Psoas muscle (tissue), 7 donors: ENCODE measurements at regions not wholly inside any gene's neighbourhood (a gene's known extent, or its start where the extent isn't known, plus 50 kb on each side); places are given as distances from the start of the nearest gene placed in this dataset.

Source experiments
- ATAC-seq, 4 donors: fragments of 200-7000 bp; cut with Tn5 transposase; one replicate each; pipeline ENCODE4 v1.9.1; 2020; ENCODE audit warnings: moderate library complexity in 3 of 4, mild to moderate bottlenecking in 2 of 4
- DNase-seq, 2 donors: peaks; one replicate each; pipeline ENCODE4 v3.0.0-alpha.2; 2020
- H3K27ac ChIP-seq: fragments of 200-600 bp; one replicate; pipeline ENCODE4 v1.8.0; 2022
- H3K27me3 ChIP-seq, 3 donors: fragments of 200-600 bp in 1 of 3; one replicate each; pipeline versions ENCODE4 v1.6.1 to v1.8.0; 2013 to 2022; ENCODE audit warnings: low read length in 2 of 3, mild to moderate bottlenecking in 2 of 3, moderate library complexity in 1 of 3; ENCODE audit not compliant: insufficient read depth in 3 of 3
- H3K36me3 ChIP-seq, 2 donors: fragments of 200-600 bp in 1 of 2; one replicate each; pipeline versions ENCODE4 v1.6.1 to v1.8.0; 2013 to 2022; ENCODE audit warnings: low read depth in 1 of 2, mild to moderate bottlenecking in 1 of 2, moderate library complexity in 1 of 2; ENCODE audit not compliant: insufficient read depth in 1 of 2
- H3K4me1 ChIP-seq: fragments of 200-600 bp; one replicate; pipeline ENCODE4 v1.8.0; 2022
- H3K4me3 ChIP-seq: fragments of 200-600 bp; one replicate; pipeline ENCODE4 v1.8.0; 2022; ENCODE audit warnings: mild to moderate bottlenecking
- H3K9me3 ChIP-seq: fragments of 200-600 bp; one replicate; pipeline ENCODE4 v1.8.0; 2022
- WGBS, 3 donors: extraction: QIAGEN DNeasy Blood & Tissue Kit; methylation state at CpG; one replicate each; pipeline versions ENCODE4 v1.1.6 to v1.1.7; 2013; 5-methylcytosine and 5-hydroxymethylcytosine counted together
- intact Hi-C, 2 donors: fragments of 100-400 bp; cut with DNase I; formaldehyde crosslinking; loops; one replicate each; pipeline versions ENCODE4 v1.11.0 to v1.14.2; 2022
- TF ChIP-seq, protein P1 (sequence below): fragments of 200-600 bp; IDR thresholded peaks from one replicate; pipeline ENCODE4 v1.8.0; 2022; ENCODE audit warnings: antibody characterized with exemption
- donor health status: healthy with polysubstance abuse.
- donor health status: DM: no; HTN: no; CAD: no; lungs with moderate emphysema.
- donor health status: Bipolar disorder and iron deficiency.
- donor health status: healthy.
- donor health status: DM: yes; HTN: yes; CAD: no.
- donor health status: DM: no; HTN: no; CAD: no.
- donor health status: DM: yes; HTN: yes; CAD: no.

DNA sequence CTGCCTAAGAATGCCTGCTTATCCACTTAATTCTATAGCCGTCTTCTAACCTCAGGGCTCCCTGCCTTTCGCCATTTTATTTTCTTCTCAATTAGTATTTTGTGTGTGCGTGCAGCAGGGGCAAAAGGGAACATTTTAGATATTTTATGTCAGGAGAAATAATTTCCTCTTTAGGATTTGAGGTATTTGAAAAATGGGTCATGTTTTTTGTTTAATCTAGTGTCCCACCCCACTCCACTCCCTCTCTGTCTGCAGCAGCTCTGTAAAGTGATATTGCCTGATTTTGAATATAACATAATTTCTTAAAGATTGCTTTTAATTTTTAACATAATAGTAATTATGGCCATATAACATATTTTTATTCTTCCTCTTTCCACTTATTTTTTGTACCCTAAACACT, 593.2 kb upstream of the DPPA4 start:
- Histone ChIP-seq H3K9me3 (no peaks in the 10 kb centered on the region), H3K36me3 (no peaks in the 10 kb centered on the region), H3K4me1 (no peaks in the 10 kb centered on the region), H3K27ac (no peak overlapping the region), H3K4me3 (no peak overlapping the region), H3K27me3 (no peaks in the 10 kb centered on the region)
- WGBS, 3 donors = 58 to 75% (median 73%) methylated on average over 3 of the region's 3 CpGs
- intact Hi-C loops = no loop called here
- no peak for DNase-seq
- no peak for ATAC-seq
- TF ChIP-seq, protein P1, sequence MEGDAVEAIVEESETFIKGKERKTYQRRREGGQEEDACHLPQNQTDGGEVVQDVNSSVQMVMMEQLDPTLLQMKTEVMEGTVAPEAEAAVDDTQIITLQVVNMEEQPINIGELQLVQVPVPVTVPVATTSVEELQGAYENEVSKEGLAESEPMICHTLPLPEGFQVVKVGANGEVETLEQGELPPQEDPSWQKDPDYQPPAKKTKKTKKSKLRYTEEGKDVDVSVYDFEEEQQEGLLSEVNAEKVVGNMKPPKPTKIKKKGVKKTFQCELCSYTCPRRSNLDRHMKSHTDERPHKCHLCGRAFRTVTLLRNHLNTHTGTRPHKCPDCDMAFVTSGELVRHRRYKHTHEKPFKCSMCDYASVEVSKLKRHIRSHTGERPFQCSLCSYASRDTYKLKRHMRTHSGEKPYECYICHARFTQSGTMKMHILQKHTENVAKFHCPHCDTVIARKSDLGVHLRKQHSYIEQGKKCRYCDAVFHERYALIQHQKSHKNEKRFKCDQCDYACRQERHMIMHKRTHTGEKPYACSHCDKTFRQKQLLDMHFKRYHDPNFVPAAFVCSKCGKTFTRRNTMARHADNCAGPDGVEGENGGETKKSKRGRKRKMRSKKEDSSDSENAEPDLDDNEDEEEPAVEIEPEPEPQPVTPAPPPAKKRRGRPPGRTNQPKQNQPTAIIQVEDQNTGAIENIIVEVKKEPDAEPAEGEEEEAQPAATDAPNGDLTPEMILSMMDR = no peak

DNA sequence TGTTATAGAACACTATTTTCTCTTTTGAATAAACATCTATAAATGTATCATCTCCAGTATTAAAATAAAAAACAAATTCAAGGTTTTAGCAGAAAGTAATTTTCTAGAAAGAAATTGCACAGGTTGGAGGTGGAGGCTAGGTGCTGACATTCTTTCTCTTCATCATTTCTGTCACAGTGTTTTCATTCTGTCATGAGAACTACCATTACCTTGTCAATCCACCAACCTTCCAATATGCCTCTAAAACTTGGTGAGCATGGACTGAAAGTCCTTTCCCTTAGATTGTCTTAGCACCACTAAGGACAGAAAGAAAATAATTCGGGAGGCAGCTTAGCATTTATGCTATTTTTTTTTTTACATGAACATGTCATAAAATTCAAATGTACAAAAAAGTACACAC, 596.2 kb upstream of the DPPA4 start:
- 43 to 81% (median 72%) methylated on average over 1 of the region's 1 CpG for WGBS, 3 donors
- DNase-seq (no peak), ATAC-seq (no peak)
- no peaks in the 10 kb centered on the region for H3K4me1 ChIP-seq
- intact Hi-C loops = no loop called here
- H3K36me3 ChIP-seq = no peaks in the 10 kb centered on the region
- no peak overlapping the region for H3K27ac ChIP-seq
- TF ChIP-seq, protein P1 = no peak
- no peaks in the 10 kb centered on the region for H3K9me3 ChIP-seq
- H3K4me3 ChIP-seq = no peak overlapping the region
- H3K27me3 ChIP-seq = no peaks in the 10 kb centered on the region

DNA sequence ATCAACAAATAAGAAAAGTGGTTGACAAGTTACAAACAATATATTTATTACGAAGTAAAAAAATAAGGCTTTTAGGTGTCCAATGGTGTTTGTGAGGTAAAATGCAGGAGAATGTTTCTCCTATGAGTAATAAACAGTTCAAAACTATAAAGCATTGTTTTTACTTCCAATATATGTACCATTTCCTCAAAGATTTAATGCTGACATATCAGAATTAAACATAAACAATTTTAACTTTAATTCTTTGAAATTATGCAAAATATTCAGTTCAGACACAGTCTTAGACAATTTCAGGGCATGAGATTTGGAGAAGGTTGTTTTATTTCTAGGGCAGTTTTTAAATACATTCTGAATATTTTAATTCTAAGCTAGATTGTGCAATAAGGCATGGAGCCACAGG, 602.5 kb upstream of the DPPA4 start:
- Histone ChIP-seq H3K9me3 (no peaks in the 10 kb centered on the region), H3K4me3 (no peak overlapping the region), H3K27ac (no peak overlapping the region), H3K36me3 (no peaks in the 10 kb centered on the region), H3K27me3 (no peaks in the 10 kb centered on the region), H3K4me1 (no peaks in the 10 kb centered on the region)
- 0 to 59% (median 45%) methylated on average over 1 of the region's 1 CpG for WGBS, 3 donors
- ATAC-seq (no peak), DNase-seq (no peak)
- intact Hi-C loops = no loop called here
- TF ChIP-seq, protein P1 = no peak

DNA sequence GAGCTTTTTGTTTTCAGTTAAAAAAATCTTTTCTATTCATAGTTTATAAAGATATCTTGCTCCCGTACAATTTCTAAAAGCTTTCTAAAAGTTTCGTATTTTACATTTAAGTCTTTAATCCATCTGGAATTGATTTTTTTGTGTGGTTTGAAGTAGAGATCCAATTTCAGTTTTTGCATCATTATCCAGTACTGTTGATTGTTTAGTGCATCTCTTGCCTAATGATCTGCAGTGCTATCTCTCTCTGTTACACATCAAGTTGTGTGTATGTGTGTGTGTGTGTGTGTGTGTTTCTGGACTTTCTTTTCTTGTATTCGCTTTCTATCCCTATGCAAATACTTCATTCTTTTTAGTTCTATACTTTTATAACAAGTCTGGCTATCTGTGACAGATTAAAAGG, 605.8 kb upstream of the DPPA4 start:
- intact Hi-C loops = no loop called here
- 69 to 70% (median 69%) methylated on average over 3 of the region's 3 CpGs for WGBS, 3 donors
- H3K4me3 ChIP-seq = no peak overlapping the region
- H3K27ac ChIP-seq = no peak overlapping the region
- H3K4me1 ChIP-seq = no peaks in the 10 kb centered on the region
- no peaks in the 10 kb centered on the region for H3K9me3 ChIP-seq
- no peak for ATAC-seq
- no peaks in the 10 kb centered on the region for H3K27me3 ChIP-seq
- H3K36me3 ChIP-seq = no peaks in the 10 kb centered on the region
- TF ChIP-seq, protein P1 = no peak
- no peak for DNase-seq

DNA sequence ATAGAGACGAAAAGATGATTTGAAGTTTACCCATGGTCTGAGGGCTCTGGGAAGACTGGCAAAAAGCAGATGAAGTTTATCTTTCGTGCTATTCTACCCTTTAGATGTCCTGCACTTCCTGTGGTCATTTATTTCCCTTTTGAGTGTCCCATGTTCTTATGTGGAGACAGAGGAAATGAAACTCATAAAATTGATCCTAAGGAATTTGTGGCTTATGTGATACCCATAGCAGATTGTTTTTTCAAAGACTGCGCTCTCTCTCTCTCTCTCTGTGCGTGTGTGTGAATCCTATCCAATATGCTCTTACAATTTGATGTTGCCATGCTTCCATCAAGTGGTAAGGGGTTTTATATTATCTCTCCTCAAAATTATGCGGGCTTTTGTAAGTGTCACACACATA, 607.5 kb upstream of the DPPA4 start:
- Histone ChIP-seq H3K4me1 (no peaks in the 10 kb centered on the region), H3K27ac (no peak overlapping the region), H3K36me3 (no peaks in the 10 kb centered on the region), H3K9me3 (no peaks in the 10 kb centered on the region), H3K4me3 (no peak overlapping the region), H3K27me3 (no peaks in the 10 kb centered on the region)
- TF ChIP-seq, protein P1 = no peak
- intact Hi-C loops = no loop called here
- DNase-seq (no peak), ATAC-seq (no peak)
- 44 to 50% (median 47%) methylated on average over 5 of the region's 5 CpGs for WGBS, 3 donors
